Right lobe of liver (tissue), 4 donors: ENCODE measurements at regions not wholly inside any gene's neighbourhood (a gene's known extent, or its start where the extent isn't known, plus 50 kb on each side); places are given as distances from the start of the nearest gene placed in this dataset.

Experiments used
- CTCF ChIP-seq, 4 donors: fragments of 200-600 bp in 3 of 4; fragments of 450-650 bp in 1 of 4; IDR thresholded peaks; one replicate each; pipeline versions ENCODE4 v1.5.1 to v1.8.0; 2016 to 2022; ENCODE audit warnings: antibody characterized with exemption in 4 of 4, mild to moderate bottlenecking in 2 of 4
- POLR2A ChIP-seq: fragments of 450-650 bp; IDR thresholded peaks from one replicate; pipeline ENCODE4 v1.6.1; 2017; ENCODE audit warnings: antibody characterized with exemption, mild to moderate bottlenecking
- donor health status: DM: no; HTN: no; CAD: no.
- donor health status: DM: no; HTN: no; CAD: no.
- donor health status: DM: no; HTN: yes; CAD: no.

- no peak for TF ChIP-seq POLR2A
- no peak for TF ChIP-seq CTCF (IDR thresholded peaks at IDR 0.05)
Observed at GRCh38 chr10:91347529-91347928, 62.6 kb upstream of the HECTD2 start.
